Dermis microvascular lymphatic vessel endothelial cell (primary cell): ENCODE measurements at regions not wholly inside any gene's neighbourhood (a gene's known extent, or its start where the extent isn't known, plus 50 kb on each side); places are given as distances from the start of the nearest gene placed in this dataset.

ENCODE experiments used
- DNase-seq, 2 donors: peaks; one replicate each; pipeline versions ENCODE4 v3.0.0 to v3.0.0-alpha.2; 2010; ENCODE audit warnings: low read depth in 2 of 2

GRCh38 chr1:55352080-55352810 is 137.1 kb upstream of the USP24 start:
- DNase-seq: no peak

- DNase-seq: no peak
Measured at GRCh38 chr1:55348356-55348755, 133.2 kb upstream of the USP24 start.

- peak in 1 of 2 donors; percentile 24 for DNase-seq
Measured at GRCh38 chr1:55347866-55348265, 132.7 kb upstream of the USP24 start.

GRCh38 chr1:55347041-55347440 is 131.9 kb upstream of the USP24 start:
- no peak for DNase-seq

GRCh38 chr1:55346586-55346985 is 131.4 kb upstream of the USP24 start:
- DNase-seq: no peak

- DNase-seq: no peak
Measured at GRCh38 chr1:55339681-55340080, 124.5 kb upstream of the USP24 start.

- no peak for DNase-seq
Measured at GRCh38 chr1:55338448-55338820, 123.3 kb upstream of the USP24 start.

- peak; percentile 29 to 84 for DNase-seq
Measured at GRCh38 chr1:55337801-55338447, 122.8 kb upstream of the USP24 start.

GRCh38 chr1:55334797-55335196 is 119.6 kb upstream of the USP24 start:
- DNase-seq: no peak

GRCh38 chr1:55334160-55334559 is 119.0 kb upstream of the USP24 start:
- peak in 1 of 2 donors; percentile 33 for DNase-seq

GRCh38 chr1:55333461-55333860 is 118.3 kb upstream of the USP24 start:
- DNase-seq: peak in 1 of 2 donors; percentile 25

GRCh38 chr1:55331351-55331750 is 116.2 kb upstream of the USP24 start:
- DNase-seq: no peak

- no peak for DNase-seq
Measured at GRCh38 chr1:55329808-55330432, 114.8 kb upstream of the USP24 start.

GRCh38 chr1:55329091-55329490 is 113.9 kb upstream of the USP24 start:
- DNase-seq: peak; percentile 4 to 46

GRCh38 chr1:55326496-55327243 is 111.5 kb upstream of the USP24 start:
- no peak for DNase-seq

GRCh38 chr1:55323760-55324159 is 108.6 kb upstream of the USP24 start:
- DNase-seq: no peak

GRCh38 chr1:55322842-55323241 is 107.7 kb upstream of the USP24 start:
- no peak for DNase-seq

- peak; percentile 4 to 66 for DNase-seq
Measured at GRCh38 chr1:55321942-55322341, 106.8 kb upstream of the USP24 start.

- DNase-seq: no peak
Measured at GRCh38 chr1:55320891-55321290, 105.7 kb upstream of the USP24 start.

GRCh38 chr1:55318116-55318817 is 103.1 kb upstream of the USP24 start:
- DNase-seq: peak in 1 of 2 donors; percentile 71

GRCh38 chr1:55317673-55318072 is 102.5 kb upstream of the USP24 start:
- DNase-seq: no peak
